GM21723 (cell line): ENCODE measurements at regions not wholly inside any gene's neighbourhood (a gene's known extent, or its start where the extent isn't known, plus 50 kb on each side); places are given as distances from the start of the nearest gene placed in this dataset.

Experiments
- ATAC-seq: cut with Tn5 transposase; IDR thresholded peaks from one replicate; pipeline ENCODE4 v1.9.1; 2021; ENCODE audit warnings: mild to moderate bottlenecking, moderate library complexity; ENCODE audit not compliant: unreplicated experiment

- no peak for ATAC-seq
Measured at GRCh38 chr2:216745453-216745852, 50.1 kb upstream of the IGFBP5 start.
